ENCODE measurements at regions not wholly inside any gene's neighbourhood (a gene's known extent, or its start where the extent isn't known, plus 50 kb on each side); places are given as distances from the start of the nearest gene placed in this dataset.

GRCh38 chr16:86283944-86284343, 226.4 kb upstream of the FOXF1 start:
- TF ChIP-seq CTCF (IDR thresholded peaks at IDR 0.05; ENCODE audit: low read depth, low read length, poor library complexity, severe bottlenecking) (no peak), EZH2phosphoT487 (IDR thresholded peaks at IDR 0.05; ENCODE audit: borderline replicate concordance, low read length) (no peak)

All from DOHH2 (cell line).